GM12878 (cell line): ENCODE measurements at regions not wholly inside any gene's neighbourhood (a gene's known extent, or its start where the extent isn't known, plus 50 kb on each side); places are given as distances from the start of the nearest gene placed in this dataset.

Experiments used
- ATAC-seq: fragments of 200-7000 bp; cut with Tn5 transposase; 3 replicates; pipeline ENCODE4 v1.9.1; 2020; ENCODE audit warnings: mild to moderate bottlenecking, moderate library complexity
- BruUV-seq: library from RNA; stranded (reverse); fragments of 400-500 nt; replicated peaks from 2 replicates; lab custom pipeline; 2021; lab: Mats Ljungman, UMichigan
- CTCF ChIA-PET: fragments of 300-600 bp; sonication (Branson Sonifier 250); formaldehyde crosslinking; extraction: SDS; loops from one replicate; lab custom pipeline; 2021; ENCODE audit warnings: inconsistent platforms; lab: Yijun Ruan, JAX
- POLR2A ChIA-PET: fragments of 350-600 bp; formaldehyde crosslinking; extraction: SDS; loops from one replicate; lab custom pipeline; 2021; ENCODE audit warnings: inconsistent platforms; lab: Charles Lee
- RAD21 ChIA-PET: fragments of 300-600 bp; sonication (Branson Sonifier 250); formaldehyde crosslinking; loops from one replicate; lab custom pipeline; 2023; ENCODE audit warnings: antibody characterized with exemption; ENCODE audit not compliant: unreplicated experiment; lab: Charles Lee
- SMC1A ChIA-PET: fragments of 300-600 bp; sonication (Branson Sonifier 250); formaldehyde crosslinking; loops from one replicate; lab custom pipeline; 2023; ENCODE audit not compliant: unreplicated experiment, uncharacterized antibody; lab: Charles Lee
- DNase-seq: peaks from one replicate; pipeline ENCODE4 v3.0.0-alpha.2; 2011; ENCODE audit warnings: low read depth, low spot score
- FAIRE-seq: peaks from 3 replicates; lab custom pipeline; 2011; peaks lifted over from hg19 to GRCh38; lab: Jason Lieb, UNC
- H2AFZ ChIP-seq: 2 replicates; pipeline ENCODE4 v1.6.0; 2011; ENCODE audit warnings: low read depth, low read length, control low read depth; ENCODE audit not compliant: control insufficient read depth
- H3K27ac ChIP-seq: 2 replicates; pipeline ENCODE4 v1.5.1; 2011; ENCODE audit warnings: control low read depth; ENCODE audit not compliant: control insufficient read depth, insufficient read depth
- H3K27me3 ChIP-seq, 2 experiments: replicated peaks in 1 of 2; 2 replicates each; pipeline versions ENCODE4 v1.6.0 to v1.6.1; 2011; ENCODE audit warnings: low read length in 1 of 2; ENCODE audit not compliant: control insufficient read depth in 2 of 2, insufficient read depth in 2 of 2
- H3K36me3 ChIP-seq, 2 experiments: 2 replicates each; pipeline ENCODE4 v1.5.1; 2011; ENCODE audit warnings: low read length in 1 of 2; ENCODE audit not compliant: control insufficient read depth in 2 of 2, insufficient read depth in 2 of 2
- H3K4me1 ChIP-seq: 2 replicates; pipeline ENCODE4 v1.6.1; 2011; ENCODE audit warnings: mild to moderate bottlenecking, low read length, moderate library complexity, mixed read lengths; ENCODE audit not compliant: control insufficient read depth, insufficient read depth
- H3K4me2 ChIP-seq: 2 replicates; pipeline ENCODE4 v1.6.0; 2011; ENCODE audit warnings: control low read depth; ENCODE audit not compliant: control insufficient read depth, insufficient read depth
- H3K4me3 ChIP-seq: fragments of 200-600 bp; sonication (generic); 2 replicates; pipeline ENCODE4 v1.5.1; 2016
- H3K79me2 ChIP-seq: 2 replicates; pipeline ENCODE4 v1.6.0; 2011; ENCODE audit warnings: low read length; ENCODE audit not compliant: control insufficient read depth, insufficient read depth
- H3K9ac ChIP-seq: 2 replicates; pipeline ENCODE4 v1.8.0; 2011; ENCODE audit warnings: low read length, control low read depth, mixed read lengths; ENCODE audit not compliant: control insufficient read depth, insufficient read depth
- H3K9me3 ChIP-seq: replicated peaks from 3 replicates; pipeline ENCODE4 v1.5.1; 2011; ENCODE audit warnings: mild to moderate bottlenecking, low read length; ENCODE audit not compliant: control insufficient read depth, insufficient read depth
- H4K20me1 ChIP-seq: 2 replicates; pipeline ENCODE4 v1.6.0; 2011; ENCODE audit not compliant: control insufficient read depth, insufficient read depth
- IKZF1 ChIP-seq: fragments of 450-650 bp; conservative IDR thresholded peaks from 2 replicates; pipeline ENCODE4 v1.6.1; 2017; ENCODE audit warnings: antibody characterized with exemption, mild to moderate bottlenecking
- MXI1 ChIP-seq: fragments of 150-350 bp; IDR thresholded peaks from 2 replicates; pipeline ENCODE4 v1.6.1; 2011; ENCODE audit warnings: low read depth, mild to moderate bottlenecking, inconsistent platforms, low read length, improper control_type of control experiment
- NKRF ChIP-seq: fragments of 450-650 bp; conservative IDR thresholded peaks from 2 replicates; pipeline ENCODE4 v1.6.1; 2017; ENCODE audit warnings: mild to moderate bottlenecking, moderate library complexity
- RFX5 ChIP-seq: IDR thresholded peaks from 2 replicates; pipeline ENCODE4 v1.6.1; 2011; ENCODE audit warnings: low read depth, low read length, improper control_type of control experiment
- RUNX3 ChIP-seq: IDR thresholded peaks from 2 replicates; pipeline ENCODE4 v1.6.1; 2012; ENCODE audit warnings: low read length, inconsistent platforms
- SMARCA5 ChIP-seq: fragments of 450-650 bp; IDR thresholded peaks from 2 replicates; pipeline ENCODE4 v1.6.1; 2017; ENCODE audit warnings: mild to moderate bottlenecking
- ZNF217 ChIP-seq: fragments of 450-650 bp; IDR thresholded peaks from 2 replicates; pipeline ENCODE4 v1.6.1; 2017; ENCODE audit warnings: antibody characterized with exemption, mild to moderate bottlenecking
- WGBS: methylation state at CpG from one replicate; pipeline ENCODE4 v1.1.6; 2016; ENCODE audit warnings: low lambda C conversion rate; ENCODE audit not compliant: insufficient replicate concordance, insufficient coverage; ENCODE audit errors: missing lambda C conversion rate; 5-methylcytosine and 5-hydroxymethylcytosine counted together
- in situ Hi-C: fragments of 300-500 bp; cut with MboI; formaldehyde crosslinking; loops from 9 replicates; pipeline ENCODE4 v1.14.3; 2018; ENCODE audit warnings: mixed read lengths
- intact Hi-C: fragments of 100-400 bp; cut with micrococcal nuclease; formaldehyde crosslinking; loops from one replicate; pipeline ENCODE4 v1.14.2; 2022; ENCODE audit not compliant: unreplicated experiment

- POLR2A ChIA-PET: no interaction called here
- RAD21 ChIA-PET: no interaction called here
- TF ChIP-seq IKZF1 (no peak), SMARCA5 (no peak), RUNX3 (no peak), MXI1 (no peak), NKRF (no peak), ZNF217 (no peak), RFX5 (no peak)
- Histone ChIP-seq H3K36me3 (no peaks in the 10 kb centered on the region), H3K27me3 (no peaks in the 10 kb centered on the region), H3K4me3 (no peak overlapping the region), H4K20me1 (no peaks in the 10 kb centered on the region), H3K9ac (no peak overlapping the region), H3K4me2 (no peak overlapping the region), H2AFZ (no peak overlapping the region), H3K27ac (no peak overlapping the region), H3K9me3 (no peaks in the 10 kb centered on the region), H3K4me1 (peaks cover 32% of the 10 kb centered on the region), H3K79me2 (no peaks in the 10 kb centered on the region)
- WGBS: 89% methylated on average over 7 of the region's 7 CpGs
- CTCF ChIA-PET: interaction anchor here (1.2 kb wide), 1 partner anchor 18 kb away, joined by 3 read pairs; no protein-coding TSS in a partner anchor
- in situ Hi-C loops (no loop called here), intact Hi-C loops (no loop called here)
- ATAC-seq (no peak), FAIRE-seq (no peak), DNase-seq (no peak)
- SMC1A ChIA-PET: interaction anchor here (3.6 kb wide), 1 partner anchor 11 kb away, joined by 10 read pairs; no protein-coding TSS in a partner anchor
- no TSS peak for BruUV-seq
Measured at GRCh38 chr3:177341736-177342419, 144.6 kb upstream of the TBL1XR1 start.
